ENCODE measurements at regions not wholly inside any gene's neighbourhood (a gene's known extent, or its start where the extent isn't known, plus 50 kb on each side); places are given as distances from the start of the nearest gene placed in this dataset.

GRCh38 chr4:151822331-151822730 lies 61.5 kb upstream of the GATB start:
- no peak for DNase-seq

GRCh38 chr4:151820004-151820403 lies 59.2 kb upstream of the GATB start:
- no peak for DNase-seq

GRCh38 chr4:151811403-151811802 lies 50.6 kb upstream of the GATB start:
- no peak for DNase-seq
